ENCODE measurements at regions not wholly inside any gene's neighbourhood (a gene's known extent, or its start where the extent isn't known, plus 50 kb on each side); places are given as distances from the start of the nearest gene placed in this dataset.

- Histone ChIP-seq H3K4me3 (ENCODE audit: low read depth in 1 of 2, low read length in 2 of 2) (no peak overlapping the region), H3K79me2 (ENCODE audit: insufficient read depth, low read length) (no peaks in the 10 kb centered on the region), H3K9me3 (ENCODE audit: insufficient read depth, low read length, severe bottlenecking) (no peaks in the 10 kb centered on the region), H3K27me3 (ENCODE audit: insufficient read depth, low read length, poor library complexity) (peaks cover 6% of the 10 kb centered on the region), H3K4me2 (ENCODE audit: insufficient read depth, low read length) (no peak overlapping the region), H3K36me3 (ENCODE audit: insufficient read depth, low read length) (no peaks in the 10 kb centered on the region), H3K4me1 (ENCODE audit: insufficient read depth, low read length) (no peaks in the 10 kb centered on the region), H3K9ac (ENCODE audit: low read depth, low read length) (no peak overlapping the region), H4K20me1 (ENCODE audit: insufficient read depth, low read length) (no peaks in the 10 kb centered on the region), H3K27ac (ENCODE audit: low read length) (no peak overlapping the region), H2AFZ (ENCODE audit: low read depth, low read length) (no peak overlapping the region)
- ATAC-seq (ENCODE audit: insufficient read depth, low read depth) (no peak), DNase-seq (no peak)
- TF ChIP-seq CTCF (IDR thresholded peaks at IDR 0.05; ENCODE audit: borderline replicate concordance, extremely low read depth, low read length, poor library complexity, severe bottlenecking): no peak
- TF ChIP-seq EZH2 (IDR thresholded peaks at IDR 0.05; ENCODE audit: borderline replicate concordance, low read depth, low read length, severe bottlenecking): no peak
Observed at GRCh38 chr2:238743243-238744065, 104.4 kb upstream of the TWIST2 start.

GRCh38 chr2:238744951-238745350 is 102.9 kb upstream of the TWIST2 start:
- TF ChIP-seq EZH2 (IDR thresholded peaks at IDR 0.05; ENCODE audit: borderline replicate concordance, low read depth, low read length, severe bottlenecking): no peak
- TF ChIP-seq CTCF (IDR thresholded peaks at IDR 0.05; ENCODE audit: borderline replicate concordance, extremely low read depth, low read length, poor library complexity, severe bottlenecking): no peak
- Histone ChIP-seq H3K36me3 (ENCODE audit: insufficient read depth, low read length) (no peaks in the 10 kb centered on the region), H3K27ac (ENCODE audit: low read length) (no peak overlapping the region), H3K4me1 (ENCODE audit: insufficient read depth, low read length) (no peaks in the 10 kb centered on the region), H3K4me3 (ENCODE audit: low read depth in 1 of 2, low read length in 2 of 2) (no peak overlapping the region), H3K79me2 (ENCODE audit: insufficient read depth, low read length) (no peaks in the 10 kb centered on the region), H3K9me3 (ENCODE audit: insufficient read depth, low read length, severe bottlenecking) (no peaks in the 10 kb centered on the region), H3K27me3 (ENCODE audit: insufficient read depth, low read length, poor library complexity) (no peaks in the 10 kb centered on the region), H4K20me1 (ENCODE audit: insufficient read depth, low read length) (no peaks in the 10 kb centered on the region), H3K9ac (ENCODE audit: low read depth, low read length) (no peak overlapping the region), H2AFZ (ENCODE audit: low read depth, low read length) (no peak overlapping the region), H3K4me2 (ENCODE audit: insufficient read depth, low read length) (no peak overlapping the region)
- DNase-seq (no peak), ATAC-seq (ENCODE audit: insufficient read depth, low read depth) (no peak)

- H3K27me3 ChIP-seq (ENCODE audit: insufficient read depth, low read length, poor library complexity): no peaks in the 10 kb centered on the region
- H3K4me2 ChIP-seq (ENCODE audit: insufficient read depth, low read length): no peak overlapping the region
- H4K20me1 ChIP-seq (ENCODE audit: insufficient read depth, low read length): no peaks in the 10 kb centered on the region
- no peak overlapping the region for H3K4me3 ChIP-seq (ENCODE audit: low read depth in 1 of 2, low read length in 2 of 2)
- H2AFZ ChIP-seq (ENCODE audit: low read depth, low read length): no peak overlapping the region
- H3K79me2 ChIP-seq (ENCODE audit: insufficient read depth, low read length): no peaks in the 10 kb centered on the region
- no peaks in the 10 kb centered on the region for H3K9me3 ChIP-seq (ENCODE audit: insufficient read depth, low read length, severe bottlenecking)
- H3K36me3 ChIP-seq (ENCODE audit: insufficient read depth, low read length): no peaks in the 10 kb centered on the region
- no peak for ATAC-seq (ENCODE audit: insufficient read depth, low read depth)
- no peaks in the 10 kb centered on the region for H3K4me1 ChIP-seq (ENCODE audit: insufficient read depth, low read length)
- H3K27ac ChIP-seq (ENCODE audit: low read length): no peak overlapping the region
- TF ChIP-seq CTCF (IDR thresholded peaks at IDR 0.05; ENCODE audit: borderline replicate concordance, extremely low read depth, low read length, poor library complexity, severe bottlenecking): no peak
- no peak for TF ChIP-seq EZH2 (IDR thresholded peaks at IDR 0.05; ENCODE audit: borderline replicate concordance, low read depth, low read length, severe bottlenecking)
- no peak for DNase-seq
- no peak overlapping the region for H3K9ac ChIP-seq (ENCODE audit: low read depth, low read length)
Observed at GRCh38 chr2:238745997-238746396, 101.9 kb upstream of the TWIST2 start.

All from DND-41 (cell line).